ENCODE measurements at regions not wholly inside any gene's neighbourhood (a gene's known extent, or its start where the extent isn't known, plus 50 kb on each side); places are given as distances from the start of the nearest gene placed in this dataset.

DNA sequence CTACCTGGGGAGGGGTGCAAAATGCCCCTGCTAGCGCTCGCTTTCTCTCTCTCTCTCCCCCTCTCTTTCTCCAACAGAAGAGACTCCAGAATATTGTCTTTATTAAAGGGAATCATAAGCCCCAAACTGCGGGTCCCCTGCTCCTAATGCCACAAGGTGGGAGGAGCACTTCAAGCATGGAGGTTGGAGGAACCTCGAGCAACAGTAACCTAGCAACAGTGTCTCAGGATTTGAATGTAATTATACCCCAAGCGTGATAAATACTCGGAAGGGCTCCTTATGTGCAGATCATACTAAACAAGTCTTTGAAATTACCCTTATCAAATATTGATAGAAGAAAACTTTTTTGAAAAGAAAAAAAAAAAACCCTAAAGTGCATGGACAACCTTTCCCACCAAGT lies 582.2 kb upstream of the PPP2R3A start (continued):
- TF ChIP-seq, protein P1, sequence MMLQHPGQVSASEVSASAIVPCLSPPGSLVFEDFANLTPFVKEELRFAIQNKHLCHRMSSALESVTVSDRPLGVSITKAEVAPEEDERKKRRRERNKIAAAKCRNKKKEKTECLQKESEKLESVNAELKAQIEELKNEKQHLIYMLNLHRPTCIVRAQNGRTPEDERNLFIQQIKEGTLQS (IDR thresholded peaks at IDR 0.05) = no peak
- TF ChIP-seq GABPA (IDR thresholded peaks at IDR 0.05 in 1 of 2, conservative IDR thresholded peaks at IDR 0.05 in 1 of 2) (no peak), NR2F2 (IDR thresholded peaks at IDR 0.05) (no peak), RAD21 (IDR thresholded peaks at IDR 0.05) (no peak), JUND (IDR thresholded peaks at IDR 0.05) (no peak), HNF4G (IDR thresholded peaks at IDR 0.05) (no peak), TAF1 (conservative IDR thresholded peaks at IDR 0.05) (no peak), YY1 (IDR thresholded peaks at IDR 0.05) (no peak)
- TF ChIP-seq, protein P2, sequence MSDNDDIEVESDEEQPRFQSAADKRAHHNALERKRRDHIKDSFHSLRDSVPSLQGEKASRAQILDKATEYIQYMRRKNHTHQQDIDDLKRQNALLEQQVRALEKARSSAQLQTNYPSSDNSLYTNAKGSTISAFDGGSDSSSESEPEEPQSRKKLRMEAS (IDR thresholded peaks at IDR 0.05) = no peak

DNA sequence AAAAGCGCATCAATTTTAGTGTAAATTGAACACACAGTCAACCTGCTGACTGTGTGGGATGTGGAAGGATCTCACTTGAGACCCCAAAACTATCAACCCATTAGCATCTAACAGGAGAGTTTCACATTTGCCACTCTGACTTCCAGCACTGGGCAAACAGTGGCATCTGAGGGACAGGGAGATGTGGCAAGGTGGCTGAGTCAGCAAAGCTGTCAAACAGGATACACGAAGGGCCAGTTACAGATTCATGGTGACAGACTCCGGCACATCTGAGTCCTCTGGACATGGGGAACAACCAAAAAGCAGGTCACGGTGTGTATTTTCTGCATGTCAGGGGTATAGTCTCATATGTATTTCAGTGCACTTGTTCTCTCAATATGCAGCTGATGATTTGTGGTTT lies 573.4 kb upstream of the PPP2R3A start:
- no peak overlapping the region for H3K4me3 ChIP-seq (ENCODE audit: low read depth in 1 of 3, low read length in 3 of 3)
- 78% methylated on average over 4 of the region's 4 CpGs for WGBS
- H3K36me3 ChIP-seq (ENCODE audit: control insufficient read depth in 4 of 4, insufficient read depth in 3 of 4, low read depth in 1 of 4, low read length in 3 of 4) = no peaks in the 10 kb centered on the region
- H3K4me1 ChIP-seq (ENCODE audit: control insufficient read depth in 4 of 4, insufficient read depth in 4 of 4, low read length in 3 of 4) = no peaks in the 10 kb centered on the region
- H3K9me3 ChIP-seq (ENCODE audit: control insufficient read depth in 4 of 4, low read length in 3 of 4) = peaks cover 1 to 15% (median 10%) of the 10 kb centered on the region in 4 donors
- TF ChIP-seq HNF4G (IDR thresholded peaks at IDR 0.05) (no peak), JUND (IDR thresholded peaks at IDR 0.05) (no peak), GABPA (IDR thresholded peaks at IDR 0.05 in 1 of 2, conservative IDR thresholded peaks at IDR 0.05 in 1 of 2) (no peak), FOXA2 (IDR thresholded peaks at IDR 0.05) (no peak), HNF4A (conservative IDR thresholded peaks at IDR 0.05) (no peak), EGR1 (IDR thresholded peaks at IDR 0.05; ENCODE audit: low read depth in 2 of 2) (no peak), FOXA1 (IDR thresholded peaks at IDR 0.05) (no peak)
- TF ChIP-seq, protein P1 (IDR thresholded peaks at IDR 0.05) = no peak
- TF ChIP-seq, protein P3, sequence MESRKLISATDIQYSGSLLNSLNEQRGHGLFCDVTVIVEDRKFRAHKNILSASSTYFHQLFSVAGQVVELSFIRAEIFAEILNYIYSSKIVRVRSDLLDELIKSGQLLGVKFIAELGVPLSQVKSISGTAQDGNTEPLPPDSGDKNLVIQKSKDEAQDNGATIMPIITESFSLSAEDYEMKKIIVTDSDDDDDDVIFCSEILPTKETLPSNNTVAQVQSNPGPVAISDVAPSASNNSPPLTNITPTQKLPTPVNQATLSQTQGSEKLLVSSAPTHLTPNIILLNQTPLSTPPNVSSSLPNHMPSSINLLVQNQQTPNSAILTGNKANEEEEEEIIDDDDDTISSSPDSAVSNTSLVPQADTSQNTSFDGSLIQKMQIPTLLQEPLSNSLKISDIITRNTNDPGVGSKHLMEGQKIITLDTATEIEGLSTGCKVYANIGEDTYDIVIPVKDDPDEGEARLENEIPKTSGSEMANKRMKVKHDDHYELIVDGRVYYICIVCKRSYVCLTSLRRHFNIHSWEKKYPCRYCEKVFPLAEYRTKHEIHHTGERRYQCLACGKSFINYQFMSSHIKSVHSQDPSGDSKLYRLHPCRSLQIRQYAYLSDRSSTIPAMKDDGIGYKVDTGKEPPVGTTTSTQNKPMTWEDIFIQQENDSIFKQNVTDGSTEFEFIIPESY (IDR thresholded peaks at IDR 0.05) = no peak
- TF ChIP-seq, protein P2 (IDR thresholded peaks at IDR 0.05) = no peak
- H3K9ac ChIP-seq (ENCODE audit: low read depth in 1 of 2, low read length in 2 of 2) = no peak overlapping the region
- no peak for DNase-seq (ENCODE audit: low spot score)
- no peaks in the 10 kb centered on the region for H3K27me3 ChIP-seq (ENCODE audit: control insufficient read depth in 4 of 4, insufficient read depth in 4 of 4, low read length in 3 of 4)
- H3K27ac ChIP-seq (ENCODE audit: low read depth in 1 of 2, low read length in 2 of 2) = no peak overlapping the region

DNA sequence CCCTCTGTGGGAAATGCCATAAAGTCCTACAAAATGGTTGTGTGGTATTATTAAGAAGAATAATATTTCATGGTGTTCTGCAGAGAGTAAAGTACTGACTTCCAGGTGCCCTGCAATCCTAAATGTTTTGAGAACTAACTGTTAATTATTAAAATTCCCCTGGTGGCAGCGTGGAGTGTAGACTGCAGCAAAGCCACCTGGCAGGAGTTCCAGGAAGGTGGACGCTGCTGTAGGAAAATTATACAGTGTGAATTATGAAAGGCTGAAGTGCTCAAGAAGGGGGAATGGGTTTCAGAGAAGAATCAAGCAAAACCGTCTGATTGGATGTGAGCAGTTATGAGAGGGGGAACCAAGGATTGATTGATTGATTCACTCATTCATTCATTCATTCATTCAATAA lies 572.4 kb upstream of the PPP2R3A start:
- no peaks in the 10 kb centered on the region for H3K36me3 ChIP-seq (ENCODE audit: control insufficient read depth in 4 of 4, insufficient read depth in 3 of 4, low read depth in 1 of 4, low read length in 3 of 4)
- H3K9me3 ChIP-seq (ENCODE audit: control insufficient read depth in 4 of 4, low read length in 3 of 4) = peaks cover 1 to 15% (median 10%) of the 10 kb centered on the region in 4 donors
- no peak overlapping the region for H3K9ac ChIP-seq (ENCODE audit: low read depth in 1 of 2, low read length in 2 of 2)
- 64% methylated on average over 3 of the region's 3 CpGs for WGBS
- no peak for TF ChIP-seq YY1 (IDR thresholded peaks at IDR 0.05)
- TF ChIP-seq HNF4G (IDR thresholded peaks at IDR 0.05) = no peak
- H3K4me3 ChIP-seq (ENCODE audit: low read depth in 1 of 3, low read length in 3 of 3) = no peak overlapping the region
- H3K27me3 ChIP-seq (ENCODE audit: control insufficient read depth in 4 of 4, insufficient read depth in 4 of 4, low read length in 3 of 4) = no peaks in the 10 kb centered on the region
- DNase-seq (ENCODE audit: low spot score) = no peak
- H3K27ac ChIP-seq (ENCODE audit: low read depth in 1 of 2, low read length in 2 of 2) = no peak overlapping the region
- H3K4me1 ChIP-seq (ENCODE audit: control insufficient read depth in 4 of 4, insufficient read depth in 4 of 4, low read length in 3 of 4) = no peaks in the 10 kb centered on the region

Data from liver (tissue), 7 donors.